AG20443 (cell line): ENCODE measurements at regions not wholly inside any gene's neighbourhood (a gene's known extent, or its start where the extent isn't known, plus 50 kb on each side); places are given as distances from the start of the nearest gene placed in this dataset.
"Not testable (repeated sequence)": the region's sequence is repeated elsewhere in the genome, so short reads cannot be mapped to it uniquely, and the experiment has no call there.

Experiments used
- DNase-seq: peaks from one replicate; pipeline ENCODE4 v3.0.0; 2012; ENCODE audit warnings: low spot score, mixed read lengths

GRCh38 chr6:18527836-18528743 lies 140.9 kb downstream of the RNF144B start:
- DNase-seq, result peak; percentile 41

GRCh38 chr6:18530201-18530600 lies 143.1 kb downstream of the RNF144B start:
- no peak for DNase-seq

- no peak for DNase-seq
These were observed 145.0 kb downstream of the RNF144B start for GRCh38 chr6:18532139-18532538.

- DNase-seq, result no peak
These were observed 146.6 kb downstream of the RNF144B start for GRCh38 chr6:18533793-18534192.

- DNase-seq, result no peak
These were observed 149.5 kb downstream of the RNF144B start for GRCh38 chr6:18536591-18537055.

- no peak for DNase-seq
These were observed 151.2 kb downstream of the RNF144B start for GRCh38 chr6:18538315-18538714.

- no peak for DNase-seq
These were observed 155.9 kb downstream of the RNF144B start for GRCh38 chr6:18543051-18543450.

- not testable (repeated sequence) for DNase-seq
These were observed 158.0 kb downstream of the RNF144B start for GRCh38 chr6:18545142-18545541.

- no peak for DNase-seq
These were observed 158.6 kb downstream of the RNF144B start for GRCh38 chr6:18545726-18546125.

GRCh38 chr6:18550119-18550518 lies 163.0 kb downstream of the RNF144B start:
- no peak for DNase-seq

GRCh38 chr6:18551228-18551627 lies 164.1 kb downstream of the RNF144B start:
- peak; percentile 77 for DNase-seq

GRCh38 chr6:18555750-18556149 lies 168.6 kb downstream of the RNF144B start:
- DNase-seq, result no peak

- DNase-seq, result peak; percentile 15
These were observed 174.0 kb downstream of the RNF144B start for GRCh38 chr6:18561037-18561750.

GRCh38 chr6:18562726-18563125 lies 175.6 kb downstream of the RNF144B start:
- DNase-seq, result no peak

- DNase-seq, result no peak
These were observed 177.6 kb downstream of the RNF144B start for GRCh38 chr6:18564775-18565174.

GRCh38 chr6:18565231-18565630 lies 178.1 kb downstream of the RNF144B start:
- no peak for DNase-seq

GRCh38 chr6:18567380-18567779 lies 180.2 kb downstream of the RNF144B start:
- no peak for DNase-seq

- no peak for DNase-seq
These were observed 190.3 kb downstream of the RNF144B start for GRCh38 chr6:18577491-18577890.

- no peak for DNase-seq
These were observed 192.0 kb downstream of the RNF144B start for GRCh38 chr6:18579166-18579565.

GRCh38 chr6:18579869-18580268 lies 192.7 kb downstream of the RNF144B start:
- no peak for DNase-seq

- no peak for DNase-seq
These were observed 197.2 kb downstream of the RNF144B start for GRCh38 chr6:18584372-18584771.

GRCh38 chr6:18585032-18585573 lies 198.0 kb downstream of the RNF144B start:
- peak; percentile 73 for DNase-seq

- DNase-seq, result no peak
These were observed 199.0 kb downstream of the RNF144B start for GRCh38 chr6:18586133-18586532.
